GM20000 (cell line): ENCODE measurements at regions not wholly inside any gene's neighbourhood (a gene's known extent, or its start where the extent isn't known, plus 50 kb on each side); places are given as distances from the start of the nearest gene placed in this dataset.

ENCODE experiments used
- DNase-seq: peaks from one replicate; pipeline ENCODE4 v3.0.0; 2012; ENCODE audit warnings: low spot score
- CTCF ChIP-seq: IDR thresholded peaks from 2 replicates; pipeline ENCODE4 v1.5.1; 2012; ENCODE audit warnings: mild to moderate bottlenecking, control low read depth; ENCODE audit errors: extremely low read depth, missing control alignments

- DNase-seq, result no peak
- TF ChIP-seq CTCF, result no peak
Observed at GRCh38 chr12:24411948-24412347, 462.5 kb upstream of the SOX5 start.

GRCh38 chr12:24409868-24410267, 460.4 kb upstream of the SOX5 start:
- DNase-seq, result no peak
- TF ChIP-seq CTCF, result no peak

GRCh38 chr12:24408305-24408704, 458.8 kb upstream of the SOX5 start:
- no peak for TF ChIP-seq CTCF

GRCh38 chr12:24407884-24408283, 458.4 kb upstream of the SOX5 start:
- DNase-seq, result no peak
- no peak for TF ChIP-seq CTCF

More at GRCh38 chr12:24408305-24408704, 458.8 kb upstream of the SOX5 start:
- no peak for DNase-seq

GRCh38 chr12:24404086-24404815, 454.8 kb upstream of the SOX5 start:
- DNase-seq, result no peak
- no peak for TF ChIP-seq CTCF

- no peak for TF ChIP-seq CTCF
- DNase-seq, result no peak
Observed at GRCh38 chr12:24400533-24400932, 451.1 kb upstream of the SOX5 start.

GRCh38 chr12:24398605-24399004, 449.1 kb upstream of the SOX5 start:
- TF ChIP-seq CTCF, result no peak
- no peak for DNase-seq
